Activated T-cell treated with anti-CD3 and anti-CD28 coated beads, Interleukin-2, amount 50 U/mL, for 48 hours (primary cell): ENCODE measurements at regions not wholly inside any gene's neighbourhood (a gene's known extent, or its start where the extent isn't known, plus 50 kb on each side); places are given as distances from the start of the nearest gene placed in this dataset.
A peak's percentile ranks its signal among the peaks of the same experiment; 100 is the strongest.
"Not testable (repeated sequence)": the region's sequence is repeated elsewhere in the genome, so short reads cannot be mapped to it uniquely, and the experiment has no call there.

ENCODE experiments used
- DNase-seq, 2 experiments: peaks; one replicate each; pipeline ENCODE4 v3.0.0-alpha.2; 2020

DNA sequence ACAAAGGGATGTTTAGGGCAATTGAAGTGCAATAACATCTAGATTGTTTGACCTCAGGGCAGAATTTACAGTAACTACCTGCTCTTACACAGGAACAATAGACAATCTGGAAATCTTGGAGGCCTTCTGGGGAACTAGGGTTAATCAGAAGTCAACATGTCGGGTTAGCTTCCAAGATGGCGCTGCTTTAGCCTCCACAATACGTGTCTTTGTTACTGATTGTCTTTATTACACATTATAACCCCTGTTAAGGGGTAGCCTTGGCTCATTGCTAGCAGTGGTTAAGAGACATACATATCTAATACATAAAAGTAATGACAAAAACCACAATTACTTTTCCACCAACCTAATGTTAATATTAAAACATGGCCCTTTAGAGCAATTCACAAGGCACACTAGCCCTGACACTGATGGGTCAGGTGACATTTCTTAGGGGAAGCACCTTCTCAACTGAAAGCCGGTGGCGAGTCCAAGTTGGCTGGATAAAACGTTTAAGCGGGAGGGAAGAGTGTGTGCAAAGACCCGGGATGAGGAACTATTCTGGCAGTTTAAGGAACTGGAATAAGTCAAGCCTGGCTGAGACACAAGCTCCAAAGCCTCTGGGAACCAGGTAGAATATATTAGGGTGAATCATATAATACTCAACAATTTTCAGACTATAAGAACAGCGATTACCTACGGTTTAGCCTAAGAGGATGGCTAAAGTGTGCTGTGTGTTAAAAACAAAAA lies 236.9 kb downstream of the BCAS1 start:
- no peak for DNase-seq

DNA sequence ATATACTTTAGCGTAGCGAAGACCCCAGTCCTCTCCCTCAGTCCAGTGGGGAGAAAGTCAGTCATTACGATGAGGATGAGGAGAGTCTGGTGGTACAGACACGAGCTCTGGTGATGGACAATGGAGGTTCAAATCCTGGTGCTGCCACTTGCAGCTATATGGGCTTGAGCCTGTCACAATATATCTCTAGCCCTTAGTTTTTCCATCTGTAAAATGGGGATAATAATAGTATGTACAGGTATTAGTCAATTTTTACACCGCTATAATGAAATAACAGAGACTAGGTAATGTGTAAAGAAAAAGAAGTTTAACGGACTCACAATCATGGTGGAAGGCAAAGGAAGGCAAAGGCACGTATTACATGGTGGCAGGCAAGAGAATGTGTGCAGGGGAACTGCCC lies 237.9 kb downstream of the BCAS1 start:
- no peak for DNase-seq

DNA sequence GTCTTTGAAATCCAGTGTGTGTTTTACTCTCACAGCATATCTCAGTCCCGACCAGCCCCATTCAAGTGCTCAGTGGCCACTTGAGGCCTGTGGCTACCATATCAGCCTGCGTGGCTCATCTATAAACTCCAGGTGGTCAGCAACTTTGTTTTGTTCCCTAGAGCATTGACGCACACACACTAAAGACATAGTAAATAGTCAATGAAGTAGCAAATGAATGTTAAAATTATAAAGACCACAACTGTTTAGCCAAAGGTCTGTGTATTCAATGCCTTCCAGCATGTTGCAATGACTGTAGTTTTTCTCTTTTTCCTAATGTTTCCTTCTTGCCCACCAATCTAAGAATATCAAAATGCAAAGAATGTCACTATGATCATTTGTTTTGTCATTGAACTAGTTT lies 238.2 kb upstream of the ZNF217 start:
- DNase-seq = no peak

DNA sequence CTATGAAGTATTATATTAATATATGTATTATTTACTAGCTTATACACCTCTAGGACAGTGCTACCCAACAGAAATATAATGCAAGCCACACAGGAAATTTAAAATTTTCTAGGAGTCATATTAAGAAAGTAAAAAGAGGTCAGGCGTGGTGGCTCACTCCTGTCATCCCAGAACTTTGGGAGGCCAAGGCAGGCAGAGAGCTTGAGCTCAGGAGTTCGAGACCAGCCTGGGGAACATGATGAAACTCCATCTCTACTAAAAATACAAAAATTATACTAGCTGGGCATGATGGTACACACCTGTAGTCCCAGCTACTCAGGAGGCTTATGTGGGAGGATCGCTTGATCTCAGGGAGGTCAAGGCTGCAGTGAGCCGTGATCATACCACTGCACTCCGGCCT lies 237.6 kb upstream of the ZNF217 start:
- no peak for DNase-seq

DNA sequence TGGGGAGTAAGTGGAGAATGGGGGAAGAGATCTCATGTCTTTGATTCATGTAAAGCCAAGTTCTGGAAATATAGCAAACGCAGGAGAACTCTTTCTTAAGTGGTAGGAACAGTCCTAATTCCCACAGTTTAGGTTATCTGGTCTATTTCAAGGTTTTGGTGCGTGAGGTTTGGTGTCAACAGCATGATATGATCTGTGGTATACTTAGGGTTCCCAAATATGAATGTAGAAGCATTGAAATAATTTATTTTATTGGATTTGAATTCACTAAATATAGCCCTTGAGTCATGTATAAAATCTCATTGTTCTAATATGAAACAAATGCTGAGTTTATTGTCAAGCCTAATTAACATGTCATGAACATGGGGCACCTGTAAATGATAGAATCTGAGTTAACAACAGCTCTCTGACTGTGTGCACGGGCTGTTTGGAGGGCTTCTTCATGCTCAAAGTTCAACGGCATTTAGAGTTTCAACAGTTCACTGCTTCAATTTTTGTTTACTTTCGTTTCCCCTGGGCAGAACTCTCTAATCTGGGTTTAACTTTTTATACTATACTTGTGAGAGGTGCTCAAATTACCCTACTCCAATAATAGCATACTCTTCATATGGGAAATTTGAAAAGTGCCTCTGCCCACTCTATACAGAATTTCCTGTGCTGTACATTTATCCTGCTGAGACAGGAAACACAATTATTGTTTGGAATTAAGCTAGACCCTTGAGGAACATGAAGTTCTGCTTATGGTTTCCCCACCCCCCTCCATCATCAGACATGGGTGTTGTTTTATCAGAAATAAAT lies 236.3 kb upstream of the ZNF217 start:
- DNase-seq = no peak

DNA sequence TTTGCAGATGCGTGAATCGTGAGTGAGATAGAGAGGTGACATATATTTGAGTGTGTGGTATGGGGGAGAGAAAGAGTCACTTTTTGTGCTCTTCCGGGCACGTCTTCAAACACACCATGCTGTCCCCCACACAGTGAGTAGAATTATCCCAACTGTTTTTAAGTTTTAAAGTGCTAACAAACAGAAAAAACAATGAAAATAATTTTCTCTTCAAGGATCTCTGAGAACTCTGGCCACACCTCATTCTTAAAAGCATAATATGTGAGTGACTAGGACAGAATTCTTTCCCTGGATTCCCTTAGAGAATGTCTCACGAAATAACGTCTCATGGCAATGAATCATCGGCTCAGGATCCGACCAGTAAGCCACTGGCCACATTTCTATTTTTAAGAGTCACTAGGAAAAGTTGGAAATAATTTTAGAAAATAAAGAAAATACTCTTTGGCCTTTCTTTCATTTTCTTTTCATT lies 235.7 kb upstream of the ZNF217 start:
- DNase-seq = no peak

DNA sequence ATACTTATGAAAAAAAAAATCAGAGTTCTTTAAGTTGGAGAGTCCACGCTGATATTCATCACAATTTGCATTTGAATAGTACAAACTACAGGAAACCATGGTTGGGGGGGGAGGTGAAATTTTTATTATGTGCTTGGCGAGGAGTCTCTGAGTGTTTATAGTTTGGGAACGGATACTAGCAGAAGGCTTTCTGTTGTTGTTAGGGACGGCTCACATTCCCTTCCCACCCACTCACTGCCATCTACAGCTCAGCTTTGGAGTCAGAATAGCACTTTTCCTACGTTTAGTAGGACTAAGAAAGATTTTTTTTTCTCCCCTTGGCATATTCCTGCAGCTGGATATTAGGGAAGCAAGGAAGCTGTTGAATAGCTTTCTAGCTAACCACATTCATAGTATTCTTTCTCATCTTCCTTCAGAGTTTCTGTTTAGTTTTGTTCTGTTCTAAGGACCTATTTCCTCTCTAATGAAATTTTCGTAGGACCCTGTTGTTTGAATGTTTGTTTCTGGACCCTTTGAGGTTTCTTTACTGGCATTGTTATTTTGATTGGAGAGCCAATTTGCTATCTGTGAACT lies 235.1 kb upstream of the ZNF217 start:
- no peak for DNase-seq

DNA sequence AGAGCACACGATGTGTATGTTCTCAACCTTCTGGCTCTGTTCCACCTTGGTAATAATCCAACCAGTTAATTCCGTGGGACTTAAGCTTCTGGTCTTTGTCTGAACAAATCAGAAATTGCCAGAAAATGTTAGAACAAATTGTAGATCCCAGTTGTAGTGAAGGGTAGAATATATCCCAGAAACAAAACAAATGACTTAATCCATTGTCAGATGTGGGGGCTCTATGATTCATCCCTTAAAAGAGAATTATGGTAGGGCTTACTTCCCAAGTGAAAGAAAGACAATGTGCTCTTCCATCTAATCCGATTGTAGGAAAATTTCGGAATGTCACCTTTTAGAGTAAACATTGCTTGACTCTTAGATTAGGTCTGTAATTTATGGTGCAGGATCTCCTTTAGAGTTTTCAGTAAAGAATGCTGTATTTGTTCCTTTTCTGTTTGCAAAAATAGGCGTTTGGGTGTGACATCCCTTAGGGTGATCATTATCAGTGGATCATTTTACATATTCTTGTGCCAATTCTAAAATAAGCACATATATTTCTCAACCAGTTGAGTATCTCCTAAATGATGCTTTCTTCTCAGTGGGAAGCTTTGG lies 234.5 kb upstream of the ZNF217 start:
- DNase-seq = no peak

DNA sequence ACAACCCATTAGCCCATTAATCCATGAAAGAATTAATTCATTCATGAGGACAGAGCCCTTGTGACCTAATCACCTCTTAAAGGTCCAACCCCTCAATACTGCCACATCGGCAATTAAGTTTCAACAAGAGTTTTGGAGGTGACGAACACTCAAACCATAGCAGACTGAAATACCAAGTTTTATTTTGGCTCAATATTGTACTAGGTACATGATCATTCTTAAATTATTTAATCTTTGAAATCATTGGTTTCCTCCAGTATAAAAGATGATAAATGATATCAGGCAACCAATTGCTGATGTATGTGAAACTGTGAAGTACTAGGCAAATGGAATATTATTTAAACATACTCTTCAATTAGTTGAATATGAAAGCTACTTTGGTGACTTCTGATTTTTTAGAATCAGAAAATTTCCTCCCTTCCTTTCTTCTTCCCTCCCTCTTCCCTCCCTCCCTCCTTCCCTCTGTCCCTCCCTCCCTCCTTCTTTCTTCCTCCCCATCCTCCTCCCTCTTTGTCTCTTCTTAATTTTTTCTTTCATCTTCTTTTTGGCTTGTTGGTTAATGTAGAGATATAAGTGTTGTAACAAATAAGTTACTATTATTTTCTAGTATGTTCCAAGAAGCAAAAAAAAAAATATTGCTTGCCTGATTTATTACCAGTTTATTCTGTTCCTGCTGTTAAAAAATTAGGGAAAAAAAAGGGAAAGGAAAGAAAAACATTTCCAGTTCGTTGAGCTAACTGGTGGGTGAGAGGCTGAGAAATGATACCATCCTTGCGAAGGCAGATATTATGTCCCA lies 233.9 kb upstream of the ZNF217 start:
- no peak for DNase-seq

DNA sequence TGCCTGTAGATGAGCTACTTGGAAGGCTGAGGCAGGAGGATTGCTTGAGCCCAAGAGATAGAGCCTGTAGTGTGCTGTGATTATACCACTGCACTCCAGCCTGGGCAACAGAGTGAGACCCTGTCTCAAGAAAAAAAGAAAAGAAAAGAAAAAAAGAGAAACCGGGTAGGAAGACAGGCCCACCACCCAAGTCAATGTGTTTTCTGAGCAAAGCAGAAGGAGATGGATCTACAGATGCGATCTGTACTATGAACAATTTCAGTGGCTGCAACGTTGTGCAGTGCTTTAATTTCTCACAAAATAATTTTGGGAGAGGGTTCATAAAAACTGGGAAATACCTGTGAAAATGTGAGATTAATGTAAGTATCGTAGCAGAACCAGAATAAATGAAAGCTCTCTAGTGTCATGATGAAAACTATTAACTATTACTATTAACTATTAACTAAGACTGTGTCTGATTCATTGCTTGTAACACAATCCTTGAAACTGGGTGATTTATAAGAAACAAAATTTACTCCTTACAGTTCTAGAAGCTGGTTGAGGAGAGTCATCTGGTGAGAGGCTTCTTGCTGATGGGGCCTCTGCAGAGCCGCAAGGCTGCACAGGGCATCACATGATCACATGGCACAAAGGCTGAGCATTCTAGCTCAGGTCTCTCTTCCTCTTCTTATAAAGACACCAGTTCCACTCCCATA lies 233.1 kb upstream of the ZNF217 start:
- DNase-seq = no peak

DNA sequence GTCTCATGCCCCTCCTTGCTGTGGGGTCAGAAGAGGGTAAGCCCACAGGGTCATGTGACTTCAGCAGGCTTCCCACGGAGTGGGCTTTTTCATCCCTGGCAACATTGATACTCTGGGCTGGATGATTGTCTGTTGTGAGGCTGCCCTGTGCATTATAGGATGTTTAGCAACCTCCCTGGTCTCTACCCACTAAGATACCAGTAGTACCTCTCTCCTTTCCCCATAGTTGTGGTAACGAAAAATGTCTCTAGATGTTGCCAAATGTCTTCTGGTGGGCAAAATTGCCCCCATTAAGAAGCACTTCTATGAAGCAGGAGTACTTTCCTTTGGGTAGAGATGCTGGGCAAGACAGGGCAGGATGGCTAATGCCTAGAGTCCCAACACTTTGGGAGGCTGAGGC lies 232.5 kb upstream of the ZNF217 start:
- no peak for DNase-seq

DNA sequence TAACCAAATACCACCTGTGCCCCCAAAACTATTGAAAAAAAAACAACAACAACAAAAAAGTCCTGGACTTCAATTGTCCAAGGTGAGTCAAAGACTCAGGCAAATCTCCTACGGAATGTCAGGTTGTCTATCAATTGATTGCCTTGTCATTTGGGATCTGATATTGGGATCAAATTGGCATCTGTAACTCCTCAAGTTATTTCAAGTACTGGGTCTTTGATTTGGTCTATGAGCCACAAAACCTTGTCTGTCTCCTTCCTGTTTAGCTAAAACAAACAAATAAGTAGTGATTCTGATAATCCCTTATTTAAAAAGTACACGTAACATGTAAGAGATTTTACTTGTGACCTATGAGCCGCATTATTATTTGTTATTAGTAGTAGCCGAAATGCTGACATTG lies 231.6 kb upstream of the ZNF217 start:
- DNase-seq = no peak

DNA sequence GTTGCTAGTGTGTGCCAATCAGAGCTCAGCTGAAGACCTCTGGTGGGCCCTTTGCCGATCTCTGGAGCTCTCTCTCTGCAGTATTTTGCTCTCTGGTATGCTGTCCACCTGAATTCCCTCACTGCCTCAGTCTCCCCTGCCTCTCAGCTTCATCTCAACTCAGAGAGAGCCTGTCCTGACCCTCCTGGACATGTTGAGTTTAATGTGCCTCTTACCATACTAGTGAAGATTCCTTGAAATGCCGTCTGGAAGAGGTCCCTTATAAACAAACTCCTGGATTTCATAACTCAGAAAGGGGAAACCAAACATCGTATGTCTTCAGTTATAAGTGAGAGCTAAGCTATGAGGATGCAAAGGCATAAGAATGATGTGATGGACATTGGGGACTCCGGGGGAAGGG lies 231.1 kb upstream of the ZNF217 start:
- no peak for DNase-seq

DNA sequence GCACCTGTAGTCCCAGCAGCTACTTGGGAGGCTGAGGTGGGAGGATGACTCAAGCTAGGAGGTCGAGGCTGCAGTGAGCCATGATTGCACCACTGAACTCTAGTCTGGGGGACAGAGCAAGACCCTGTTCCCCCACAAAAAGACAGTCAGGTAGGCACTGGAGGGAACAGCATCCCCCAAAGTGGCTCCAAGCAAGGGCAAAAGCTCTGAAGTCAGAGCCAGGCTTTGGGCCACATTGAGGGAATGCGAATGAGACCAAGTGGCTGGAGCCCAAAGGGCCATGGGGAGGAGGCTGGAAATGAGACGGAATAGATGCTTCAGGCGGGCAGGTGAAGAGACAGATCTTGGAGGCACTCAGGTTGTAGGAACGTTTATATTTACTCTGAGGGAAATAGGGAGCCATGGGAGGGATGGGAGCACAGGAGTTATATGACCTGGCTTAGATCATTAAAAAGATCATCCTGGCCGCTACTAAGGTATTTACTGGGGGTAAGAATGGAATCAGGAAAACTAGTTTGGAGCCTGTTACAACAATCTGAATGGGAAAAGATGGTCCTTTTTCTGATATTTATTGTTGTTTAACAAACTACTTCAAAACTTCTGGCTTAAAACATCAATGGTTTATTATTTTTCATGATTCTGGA lies 229.6 kb upstream of the ZNF217 start:
- DNase-seq = no peak

DNA sequence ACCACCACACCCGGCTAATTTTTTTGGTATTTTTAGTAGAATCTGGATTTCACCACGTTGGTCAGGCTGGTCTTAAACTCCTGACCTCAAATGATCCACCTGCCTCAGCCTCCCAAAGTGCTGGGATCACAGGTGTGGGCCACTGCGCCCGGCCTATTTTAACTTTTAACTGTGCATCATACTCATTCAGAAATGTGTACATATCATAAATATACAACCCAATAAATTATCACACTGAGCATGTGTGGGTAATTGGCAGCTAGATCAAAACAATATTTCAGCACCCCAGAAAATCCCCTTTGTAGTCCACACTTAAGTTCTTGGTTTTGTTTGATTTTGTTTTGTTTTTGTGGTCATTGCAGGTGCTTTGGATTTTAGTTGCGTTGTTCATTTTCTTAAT lies 228.9 kb upstream of the ZNF217 start:
- no peak for DNase-seq

DNA sequence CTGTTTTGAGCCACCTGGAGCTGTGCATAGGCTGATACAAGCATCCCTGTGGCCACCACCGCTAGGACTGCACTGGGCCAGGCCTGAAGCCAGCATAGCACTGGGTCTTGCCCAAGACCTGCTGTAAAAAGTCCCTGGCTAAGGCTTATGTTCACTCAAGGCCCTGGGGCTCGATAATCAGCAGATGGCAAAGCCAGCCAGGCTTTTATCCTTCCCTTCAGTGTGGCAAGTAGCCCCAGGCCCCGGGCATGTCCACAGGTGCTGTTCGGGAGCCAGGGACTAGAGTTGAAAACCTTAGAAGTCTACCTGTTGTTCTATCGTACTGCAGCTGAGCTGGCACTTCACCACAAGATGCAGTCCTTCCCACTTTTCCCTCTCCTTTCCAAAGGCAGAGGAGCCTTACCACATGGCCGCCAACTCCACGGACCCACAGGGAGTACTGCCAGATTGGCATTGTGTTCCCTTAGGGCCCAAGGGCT lies 226.4 kb upstream of the ZNF217 start:
- no peak for DNase-seq

DNA sequence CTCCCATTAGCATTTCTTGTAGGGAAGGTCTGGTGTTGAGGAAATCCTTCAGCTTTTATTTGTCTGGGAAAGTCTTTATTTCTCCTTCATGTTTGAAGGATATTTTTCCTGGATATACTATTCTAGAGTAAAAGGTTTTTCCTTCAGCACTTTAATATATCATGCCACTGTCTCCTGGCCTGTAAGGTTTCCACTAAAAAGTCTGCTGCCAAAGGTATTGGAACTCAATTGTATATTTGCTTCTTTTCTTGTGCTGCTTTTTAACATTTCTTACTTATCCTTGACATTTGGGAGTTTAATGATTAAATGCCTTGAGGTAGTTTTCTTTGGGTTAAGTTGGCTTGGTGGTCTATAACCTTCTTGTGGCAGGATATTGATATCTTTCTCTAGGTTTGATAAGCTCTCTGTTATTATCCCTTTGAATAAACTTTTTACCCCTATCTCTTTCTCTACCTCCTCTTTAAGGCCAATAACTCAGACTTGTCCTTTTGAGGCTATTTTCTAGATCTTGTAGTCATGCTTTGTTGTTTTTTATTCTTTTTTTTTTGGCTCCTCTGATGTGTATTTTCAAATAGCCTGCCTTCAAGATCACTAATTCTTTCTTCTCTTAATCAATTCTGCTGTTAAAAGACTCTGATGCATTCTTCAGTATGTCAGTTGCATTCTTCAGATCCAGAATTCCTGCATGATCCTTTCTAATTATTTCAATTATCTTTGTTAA lies 225.0 kb upstream of the ZNF217 start:
- no peak for DNase-seq

DNA sequence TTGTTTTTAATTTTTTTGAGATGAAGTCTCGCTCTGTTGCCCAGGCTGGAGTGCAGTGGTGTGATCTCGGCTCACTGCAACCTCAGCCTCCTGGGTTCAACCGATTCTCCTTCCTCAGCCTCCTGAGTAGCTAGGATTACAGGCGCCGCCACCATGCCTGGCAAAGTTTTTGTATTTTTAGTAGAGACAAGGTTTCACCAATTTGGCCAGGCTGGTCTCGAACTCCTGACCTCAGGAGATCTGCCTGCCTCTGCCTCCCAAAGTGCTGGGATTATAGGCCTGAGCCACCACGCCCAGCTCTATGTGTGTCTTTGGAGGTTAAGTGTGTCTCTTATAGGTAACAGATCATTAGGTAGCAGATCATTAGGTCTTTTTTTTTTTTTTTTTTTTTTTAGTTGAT lies 223.9 kb upstream of the ZNF217 start:
- DNase-seq = not testable (repeated sequence)

DNA sequence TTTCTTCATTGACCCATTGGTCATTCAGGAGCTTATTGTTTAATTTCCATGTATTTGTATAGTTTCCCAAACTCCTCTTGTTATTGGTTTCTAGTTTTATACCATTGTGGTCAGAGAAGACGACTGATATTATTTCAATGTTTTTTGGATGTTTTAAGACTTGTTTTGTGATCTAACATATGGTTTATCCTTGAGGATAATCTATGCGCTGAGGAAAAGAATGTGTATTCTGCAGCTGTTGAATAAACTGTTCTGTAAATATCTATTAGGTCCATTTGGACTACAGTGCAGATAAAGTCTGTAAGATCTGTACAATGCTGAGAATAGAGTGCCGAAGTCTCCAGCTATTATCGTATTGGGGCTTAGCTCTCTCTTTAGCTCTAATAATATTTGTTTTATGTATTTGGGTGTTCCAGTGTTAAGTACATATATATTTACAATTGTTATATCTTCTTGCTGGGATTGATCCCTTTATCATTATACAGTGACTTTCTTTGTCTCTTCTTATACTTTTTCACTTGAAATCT lies 223.3 kb upstream of the ZNF217 start:
- DNase-seq = no peak

DNA sequence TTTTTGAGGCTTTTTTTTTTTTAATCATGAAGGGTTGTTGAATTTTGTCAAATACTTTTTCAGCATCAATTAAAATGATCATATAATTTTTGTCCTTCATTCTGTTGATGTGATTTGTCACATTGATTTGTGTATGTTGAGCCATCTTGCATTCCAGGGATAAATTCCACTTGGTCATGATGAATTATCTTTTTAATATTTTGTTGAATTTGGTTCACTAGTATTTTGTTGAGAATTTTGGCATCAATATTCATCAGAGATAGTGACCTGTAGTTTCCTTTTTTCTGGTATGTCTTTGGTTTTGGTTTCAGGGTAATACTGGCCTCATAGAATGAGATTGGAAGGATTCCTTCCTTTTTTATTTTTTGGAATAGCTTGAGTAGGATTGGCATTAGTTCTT lies 221.9 kb upstream of the ZNF217 start:
- DNase-seq = no peak

DNA sequence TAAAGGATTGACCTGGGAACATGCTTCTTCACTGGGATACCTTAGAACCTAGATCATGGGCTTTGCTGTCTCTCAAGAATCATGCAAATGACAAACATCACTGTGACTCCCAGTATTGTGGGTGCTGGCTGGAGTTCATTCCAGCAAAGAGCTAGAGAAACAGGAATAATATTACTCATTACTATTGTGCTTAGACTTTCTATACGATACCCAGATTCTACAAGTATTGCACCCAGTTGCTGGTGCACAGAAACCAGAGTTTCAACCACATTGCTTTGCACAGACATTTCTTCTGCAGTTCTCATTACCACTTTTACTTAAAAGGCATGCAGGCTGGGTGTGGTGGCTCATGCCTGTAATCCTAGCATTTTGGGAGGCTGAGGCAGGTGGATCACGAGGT lies 220.4 kb upstream of the ZNF217 start:
- peak in 1 of 2 experiments; percentile 11 for DNase-seq
